DMS 273 (cell line): ENCODE measurements at regions not wholly inside any gene's neighbourhood (a gene's known extent, or its start where the extent isn't known, plus 50 kb on each side); places are given as distances from the start of the nearest gene placed in this dataset.
"Not testable (repeated sequence)": the region's sequence is repeated elsewhere in the genome, so short reads cannot be mapped to it uniquely, and the experiment has no call there.

Experiments used
- DNase-seq: peaks from one replicate; lab custom pipeline; 2025; ENCODE audit not compliant: unreplicated experiment; lab: John Stamatoyannopoulos, UW

DNA sequence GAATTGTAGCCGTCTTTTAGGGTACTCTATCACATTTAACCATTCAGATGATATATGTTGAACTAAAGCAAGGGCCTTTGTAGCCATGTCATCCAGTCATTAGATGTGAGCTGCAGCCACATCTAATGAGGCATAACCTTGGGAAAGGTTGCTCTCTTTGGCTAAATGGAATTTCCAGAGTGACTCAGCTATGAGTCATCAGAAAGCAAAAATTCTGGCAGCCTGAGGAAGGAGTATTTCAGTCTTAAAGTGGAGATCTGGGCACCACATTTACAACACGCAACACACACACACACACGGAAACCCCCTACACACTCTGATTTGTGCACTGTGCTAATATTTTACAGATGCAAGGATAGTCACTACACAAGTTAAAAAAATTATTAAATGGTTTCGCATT is 176.9 kb upstream of the ZWINT start:
- DNase-seq = no peak

DNA sequence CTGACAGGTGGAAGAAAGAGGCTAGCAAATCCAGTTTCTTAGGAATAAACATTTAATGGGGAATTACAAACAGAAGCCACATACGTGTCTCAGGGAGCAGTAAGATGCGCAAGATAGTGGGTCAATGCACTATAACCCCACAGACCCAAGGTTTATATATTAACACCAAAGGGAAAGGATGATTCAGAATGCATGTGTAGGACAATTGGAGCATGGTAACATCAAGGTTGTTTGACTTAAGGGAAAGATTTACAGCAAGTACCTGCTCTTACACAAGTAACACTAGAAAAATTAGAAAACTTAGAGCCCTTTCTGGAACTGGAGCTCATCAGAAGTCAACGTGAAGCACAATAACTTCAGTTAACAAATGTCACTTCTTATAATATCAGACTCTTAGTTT is 161.1 kb upstream of the ZWINT start:
- DNase-seq = no peak

DNA sequence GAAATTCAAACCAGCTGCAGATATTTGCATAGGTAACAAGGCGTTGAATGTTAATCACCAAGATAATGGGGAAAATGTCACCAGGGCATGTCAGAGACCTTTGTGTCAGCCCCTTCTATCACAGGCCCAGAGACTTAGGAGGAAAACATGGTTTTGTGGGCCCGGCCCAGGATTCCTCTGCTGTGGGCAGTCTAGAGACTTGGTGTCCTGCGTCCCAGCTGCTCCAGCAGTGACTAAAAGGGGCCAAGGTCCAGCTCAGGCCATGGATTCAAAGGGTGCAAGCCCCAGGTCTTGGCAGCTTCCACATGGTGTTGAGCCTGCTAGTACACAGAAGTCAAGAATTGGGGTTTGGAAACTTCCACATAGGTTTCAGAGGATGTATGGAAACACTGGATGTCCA is 147.5 kb upstream of the ZWINT start:
- no peak for DNase-seq

DNA sequence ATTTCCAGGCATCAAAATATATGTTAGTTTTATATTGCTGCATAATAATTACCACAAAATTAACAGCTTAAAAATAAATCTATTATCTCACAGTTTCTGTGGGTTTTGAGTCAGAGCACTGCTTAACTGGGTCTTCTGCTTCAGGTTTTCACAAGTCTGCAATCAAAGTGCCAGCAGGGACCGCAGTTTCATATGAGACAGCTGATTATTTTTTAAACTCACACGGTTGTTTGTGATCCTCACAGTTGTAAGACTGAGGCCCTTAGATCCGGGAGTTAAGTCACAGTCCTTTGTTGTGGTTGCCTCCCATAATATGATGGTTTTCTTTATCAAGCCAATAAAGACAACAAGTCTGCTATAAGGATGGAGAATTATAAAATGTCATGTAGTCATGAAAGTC is 146.0 kb upstream of the ZWINT start:
- no peak for DNase-seq

DNA sequence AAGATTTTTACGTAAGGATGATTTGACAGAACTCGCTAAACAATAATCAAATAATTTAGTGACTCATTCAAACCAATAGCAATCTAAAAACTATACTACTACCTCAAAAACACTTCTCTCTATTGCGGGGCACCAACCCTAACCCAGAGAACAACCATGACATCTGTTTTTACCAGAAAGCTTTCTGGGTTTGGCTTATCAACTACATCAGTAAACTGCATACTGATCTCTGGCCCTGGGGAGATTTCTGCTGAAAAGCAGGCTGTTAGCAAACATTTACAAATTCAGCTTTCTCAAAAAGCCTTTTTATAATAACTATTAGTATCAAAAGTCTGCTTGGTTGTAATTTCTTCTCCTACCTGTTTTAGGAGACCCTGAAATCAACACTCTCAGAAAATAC is 144.5 kb upstream of the ZWINT start:
- DNase-seq = no peak

DNA sequence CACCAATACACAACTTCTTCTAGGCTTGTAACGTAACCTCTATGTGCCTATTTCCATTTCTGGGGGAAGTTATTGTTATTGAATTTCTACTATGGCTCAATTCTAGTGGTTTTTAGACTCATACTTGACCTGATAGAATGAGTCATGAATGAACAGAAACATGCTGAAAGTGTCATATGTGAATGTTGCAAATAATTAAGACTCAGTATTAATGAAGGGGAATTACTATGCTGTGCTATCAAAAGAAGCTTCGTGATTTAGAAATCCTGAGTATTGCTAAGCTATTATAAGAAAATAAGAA is 135.1 kb upstream of the ZWINT start:
- no peak for DNase-seq

DNA sequence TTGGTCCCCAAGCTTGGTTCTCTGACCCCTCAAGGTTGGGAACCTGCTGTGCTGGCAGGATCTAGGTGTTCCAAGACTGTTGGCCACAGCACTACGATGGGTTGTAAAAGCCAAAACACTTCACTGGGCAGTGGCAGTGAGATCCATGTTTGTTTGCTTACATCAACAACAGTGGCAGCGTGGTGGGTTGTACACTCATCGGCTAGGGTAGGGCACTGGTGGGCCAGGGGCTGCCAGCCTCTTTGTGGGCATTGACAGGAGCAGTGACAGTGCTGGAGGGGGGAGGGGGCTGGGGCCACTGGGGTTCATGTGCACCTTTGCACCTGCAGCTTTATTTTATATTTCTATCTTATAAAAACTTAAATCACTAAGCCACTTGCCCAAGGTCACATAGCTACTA is 126.7 kb upstream of the ZWINT start:
- DNase-seq = no peak

DNA sequence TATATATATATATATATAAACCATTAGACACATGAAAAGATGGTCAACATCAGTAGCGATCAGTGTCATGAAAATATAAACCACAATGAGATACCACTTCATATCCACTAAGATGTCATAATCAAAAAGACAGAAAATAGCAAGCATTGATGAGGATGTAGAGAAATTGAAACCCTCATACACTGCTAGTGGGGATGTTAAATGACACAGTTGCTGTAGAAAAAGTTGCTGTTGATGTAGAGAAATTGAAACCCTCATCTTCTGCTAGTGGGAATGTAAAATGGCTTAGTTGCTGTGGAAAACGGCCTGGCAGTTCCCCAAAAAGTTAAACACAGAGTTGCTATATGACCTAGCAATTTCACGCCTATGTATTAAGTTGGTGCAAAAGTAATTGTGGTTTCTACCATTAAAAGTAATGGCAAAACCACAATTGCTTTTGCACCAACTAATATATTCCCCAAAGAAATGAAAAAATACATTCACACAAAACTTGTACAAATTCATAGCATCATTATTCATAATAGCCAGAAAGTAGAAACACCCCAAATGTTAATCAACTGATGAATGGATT is 120.5 kb upstream of the ZWINT start:
- DNase-seq = no peak

DNA sequence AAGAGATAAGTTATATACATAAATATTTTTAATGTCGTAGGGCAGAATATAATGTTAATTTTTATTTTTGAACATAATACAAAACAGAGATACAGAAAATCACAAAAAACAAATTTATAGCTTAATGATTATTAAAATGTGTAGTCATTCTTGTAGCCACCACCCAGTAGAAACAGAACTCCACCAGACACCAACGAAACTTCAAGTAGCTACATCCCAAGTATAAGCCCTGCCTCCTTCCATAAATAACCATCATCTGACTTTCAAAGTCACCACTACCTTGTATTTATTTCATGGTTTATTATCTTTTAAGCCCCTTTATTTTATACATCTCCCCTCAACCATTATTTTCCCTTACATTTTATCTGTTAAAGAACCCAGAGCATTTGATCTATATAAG is 111.9 kb upstream of the ZWINT start:
- no peak for DNase-seq

DNA sequence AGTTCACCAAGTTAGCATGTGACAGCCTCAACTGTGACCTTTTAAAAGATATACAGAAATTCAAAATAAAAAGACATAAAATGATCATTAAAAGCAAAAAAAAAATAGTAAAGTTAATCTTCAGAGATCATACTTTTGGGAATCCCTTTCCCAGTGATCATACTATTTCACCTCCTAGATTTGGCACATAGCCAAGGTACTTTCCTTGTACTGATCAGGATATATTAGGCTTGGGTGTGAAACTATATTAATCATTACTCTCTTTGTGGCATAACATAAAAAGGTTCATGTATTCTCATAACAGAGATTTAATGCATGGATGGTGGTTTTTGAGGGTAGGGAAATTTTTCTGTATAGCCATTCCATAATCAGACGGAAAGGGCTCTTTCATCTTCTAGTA is 109.6 kb upstream of the ZWINT start:
- DNase-seq = no peak

DNA sequence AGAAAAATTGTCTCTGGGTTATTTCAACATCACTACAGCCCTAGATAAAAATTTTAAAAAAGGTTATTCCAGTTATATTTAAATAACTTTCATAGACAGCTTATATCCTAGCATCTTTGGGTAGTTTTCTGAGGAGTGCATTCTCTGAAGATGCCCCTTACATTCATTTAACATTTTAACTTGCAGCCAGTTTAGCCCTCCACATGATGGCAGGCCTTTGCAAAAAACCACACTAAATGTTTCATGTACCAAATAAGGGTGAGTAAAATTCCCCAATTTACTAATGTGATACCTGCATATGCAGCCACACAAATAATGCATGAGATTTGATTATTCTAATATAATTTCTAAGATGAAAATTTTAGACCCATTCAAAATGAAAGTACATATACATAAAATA is 108.4 kb upstream of the ZWINT start:
- DNase-seq = no peak

DNA sequence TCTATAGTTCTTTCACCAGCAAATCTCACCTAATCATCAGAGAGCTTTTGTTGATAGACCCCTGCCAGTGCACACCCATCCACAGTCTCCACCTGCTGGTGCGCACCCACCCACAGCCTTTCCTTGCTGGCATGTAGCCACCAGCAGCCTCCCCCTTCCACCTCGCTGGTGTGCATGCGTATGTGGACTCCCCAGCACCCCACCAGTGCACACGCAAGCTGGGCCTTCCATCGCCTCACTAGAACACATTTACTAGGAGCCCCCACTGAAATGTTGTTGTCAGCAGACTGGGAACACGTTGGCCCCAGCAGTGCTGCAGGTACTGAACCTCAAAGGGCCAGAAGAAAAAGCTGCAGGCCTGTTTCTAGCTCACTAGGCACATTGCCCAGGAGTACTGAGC is 104.9 kb upstream of the ZWINT start:
- DNase-seq = no peak

DNA sequence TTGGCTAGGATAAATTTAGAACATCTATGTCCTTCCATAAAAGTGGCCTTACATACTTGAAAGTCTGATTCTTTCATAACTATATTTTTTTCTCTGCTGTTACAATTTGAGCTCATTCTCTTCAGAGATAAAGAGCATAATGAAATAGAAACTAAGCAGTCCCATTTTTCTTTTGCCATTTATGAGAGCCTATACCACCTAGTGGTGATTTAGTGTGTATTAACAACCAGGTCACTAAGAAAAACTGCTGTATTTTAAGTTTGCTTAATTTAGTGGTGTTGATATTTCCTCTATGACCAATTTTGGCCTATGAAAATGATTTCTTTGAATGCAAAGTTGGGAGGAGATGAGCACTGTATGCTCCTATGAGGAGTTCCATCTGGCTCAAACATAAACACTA is 88.7 kb upstream of the ZWINT start:
- no peak for DNase-seq

DNA sequence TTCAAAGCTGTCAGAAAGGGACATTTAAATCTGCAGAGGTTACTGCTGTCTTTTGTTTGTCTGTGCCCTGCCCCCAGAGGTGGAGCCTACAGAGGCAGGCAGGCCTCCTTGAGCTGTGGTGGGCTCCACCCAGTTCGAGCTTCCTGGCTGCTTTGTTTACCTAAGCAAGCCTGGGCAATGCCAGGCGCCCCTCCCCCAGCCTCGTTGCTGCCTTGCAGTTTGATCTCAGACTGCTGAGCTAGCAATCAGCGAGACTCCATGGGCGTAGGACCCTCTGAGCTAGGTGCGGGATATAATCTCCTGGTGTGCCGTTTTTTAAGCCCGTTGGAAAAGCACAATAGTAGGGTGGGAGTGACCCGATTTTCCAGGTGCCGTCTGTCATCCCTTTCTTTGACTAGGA is 86.6 kb upstream of the ZWINT start:
- DNase-seq = not testable (repeated sequence)

DNA sequence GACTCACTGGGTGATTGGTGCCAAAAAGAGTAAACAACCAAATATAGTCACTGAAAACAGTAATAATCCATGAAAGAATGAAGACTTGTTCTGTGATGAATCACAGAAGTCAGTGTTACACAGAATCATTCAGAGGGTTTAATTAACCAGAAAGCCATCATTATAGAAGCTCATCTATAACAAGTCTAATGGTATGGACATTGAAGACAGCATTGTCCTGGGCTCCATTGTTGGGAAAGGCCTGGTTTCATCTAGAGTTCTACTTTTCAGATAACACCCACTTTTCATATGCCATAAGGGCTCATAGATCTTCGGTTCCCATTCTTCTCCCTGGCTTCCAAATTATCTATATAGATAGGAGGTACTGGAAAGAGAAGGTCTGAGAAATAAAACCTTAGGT is 80.3 kb upstream of the ZWINT start:
- DNase-seq = not testable (repeated sequence)
